Small intestine (tissue), 7 donors: ENCODE measurements at regions not wholly inside any gene's neighbourhood (a gene's known extent, or its start where the extent isn't known, plus 50 kb on each side); places are given as distances from the start of the nearest gene placed in this dataset.

Source experiments
- DNase-seq, 2 donors: peaks; one replicate each; pipeline versions ENCODE4 v3.0.0 to v3.0.0-alpha.2; 2013
- FAIRE-seq: peaks from 2 replicates; lab custom pipeline; 2012; peaks lifted over from hg19 to GRCh38; lab: Jason Lieb, UNC
- H3K27ac ChIP-seq, 3 donors: one replicate each; pipeline ENCODE4 v1.5.1; 2013; ENCODE audit warnings: low read length in 2 of 3, mild to moderate bottlenecking in 2 of 3, control low read depth in 1 of 3, inconsistent platforms in 1 of 3, low read depth in 1 of 3, moderate library complexity in 1 of 3
- H3K27me3 ChIP-seq, 3 donors: one replicate each; pipeline ENCODE4 v1.6.1; 2013; ENCODE audit warnings: low read length in 3 of 3, inconsistent platforms in 1 of 3; ENCODE audit not compliant: control insufficient read depth in 3 of 3, insufficient read depth in 3 of 3
- H3K36me3 ChIP-seq, 3 donors: one replicate each; pipeline ENCODE4 v1.6.1; 2013; ENCODE audit warnings: low read length in 3 of 3, inconsistent platforms in 1 of 3, low read depth in 1 of 3, mild to moderate bottlenecking in 1 of 3, moderate library complexity in 1 of 3; ENCODE audit not compliant: control insufficient read depth in 3 of 3, insufficient read depth in 2 of 3
- H3K4me1 ChIP-seq, 3 donors: one replicate each; pipeline ENCODE4 v1.6.1; 2013; ENCODE audit warnings: low read length in 2 of 3, inconsistent platforms in 1 of 3, low read depth in 1 of 3, mild to moderate bottlenecking in 1 of 3, moderate library complexity in 1 of 3; ENCODE audit not compliant: control insufficient read depth in 3 of 3, insufficient read depth in 2 of 3
- H3K4me3 ChIP-seq, 3 donors: one replicate each; pipeline ENCODE4 v1.5.1; 2013; ENCODE audit warnings: low read length in 3 of 3, control low read depth in 1 of 3, inconsistent platforms in 1 of 3, low read depth in 1 of 3, mild to moderate bottlenecking in 1 of 3, moderate library complexity in 1 of 3
- H3K9me3 ChIP-seq, 2 donors: one replicate each; pipeline ENCODE4 v1.6.1; 2013; ENCODE audit warnings: low read depth in 1 of 2, low read length in 1 of 2; ENCODE audit not compliant: control insufficient read depth in 2 of 2, insufficient read depth in 1 of 2
- WGBS, 3 donors: extraction: QIAGEN DNeasy Blood & Tissue Kit; methylation state at CpG; one replicate each; pipeline ENCODE4 v1.1.7; 2013; 5-methylcytosine and 5-hydroxymethylcytosine counted together
- donor health status: healthy with polysubstance abuse.
- donor health status: control.
- donor health status: control.
- donor health status: Bipolar disorder and iron deficiency.
- donor health status: healthy.

DNA sequence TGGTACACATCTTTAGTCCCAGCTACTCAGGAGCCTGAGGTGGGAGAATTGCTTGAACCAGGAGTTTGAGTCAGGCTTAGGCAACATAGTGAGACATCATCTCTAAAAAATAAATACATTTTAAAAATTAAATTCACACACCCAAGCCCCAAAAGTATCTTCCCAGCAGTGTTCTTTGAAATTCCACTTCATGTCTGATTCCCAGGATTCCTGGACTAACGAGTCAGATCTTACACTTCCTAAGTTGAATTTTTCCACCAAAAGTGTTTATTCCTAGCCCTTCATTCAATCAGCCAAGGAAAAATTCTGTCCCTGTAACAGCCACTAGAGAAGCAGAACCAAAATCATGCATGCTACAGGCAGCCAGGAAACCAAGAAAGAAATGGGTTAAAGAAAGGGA, 970.9 kb downstream of the EFNA5 start:
- Histone ChIP-seq H3K27me3 (no peaks in the 10 kb centered on the region), H3K9me3 (no peaks in the 10 kb centered on the region), H3K36me3 (no peaks in the 10 kb centered on the region), H3K4me1 (no peaks in the 10 kb centered on the region), H3K4me3 (no peak overlapping the region), H3K27ac (no peak overlapping the region)
- WGBS, 3 donors = 67 to 77% (median 74%) methylated on average over 1 of the region's 1 CpG
- DNase-seq (no peak), FAIRE-seq (no peak)

DNA sequence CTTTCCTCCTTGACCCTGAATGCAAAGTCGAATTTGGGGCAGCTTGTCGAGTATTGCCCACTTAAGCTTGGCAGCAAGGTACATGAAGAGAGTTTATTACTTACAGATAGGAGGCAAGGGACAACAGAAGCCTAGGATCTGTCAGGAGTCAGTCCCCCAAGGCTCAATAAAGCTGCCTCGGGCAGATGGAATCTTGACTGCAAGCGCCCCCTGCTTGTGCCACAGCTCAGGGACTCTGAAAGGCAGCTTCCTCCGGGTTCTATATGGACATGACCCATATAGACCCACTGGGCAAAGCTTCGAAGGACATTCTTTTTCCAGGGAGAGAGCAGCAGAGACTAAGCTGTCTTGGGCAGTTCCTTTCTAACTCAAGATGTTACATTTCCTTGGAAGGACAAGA, 971.5 kb downstream of the EFNA5 start:
- Histone ChIP-seq H3K36me3 (no peaks in the 10 kb centered on the region), H3K9me3 (no peaks in the 10 kb centered on the region), H3K27me3 (no peaks in the 10 kb centered on the region), H3K4me3 (no peak overlapping the region), H3K27ac (no peak overlapping the region), H3K4me1 (no peaks in the 10 kb centered on the region)
- no peak for DNase-seq
- no peak for FAIRE-seq
- 61 to 74% (median 71%) methylated on average over 6 of the region's 6 CpGs for WGBS, 3 donors

GRCh38 chr5:106698169-106698568, 972.6 kb downstream of the EFNA5 start:
- H3K27me3 ChIP-seq = no peaks in the 10 kb centered on the region
- no peaks in the 10 kb centered on the region for H3K9me3 ChIP-seq
- no peaks in the 10 kb centered on the region for H3K36me3 ChIP-seq
- H3K4me3 ChIP-seq = no peak overlapping the region
- DNase-seq = no peak
- no peak for FAIRE-seq
- H3K4me1 ChIP-seq = no peaks in the 10 kb centered on the region
- 87 to 92% (median 91%) methylated on average over 5 of the region's 5 CpGs for WGBS, 3 donors
- H3K27ac ChIP-seq = no peak overlapping the region

DNA sequence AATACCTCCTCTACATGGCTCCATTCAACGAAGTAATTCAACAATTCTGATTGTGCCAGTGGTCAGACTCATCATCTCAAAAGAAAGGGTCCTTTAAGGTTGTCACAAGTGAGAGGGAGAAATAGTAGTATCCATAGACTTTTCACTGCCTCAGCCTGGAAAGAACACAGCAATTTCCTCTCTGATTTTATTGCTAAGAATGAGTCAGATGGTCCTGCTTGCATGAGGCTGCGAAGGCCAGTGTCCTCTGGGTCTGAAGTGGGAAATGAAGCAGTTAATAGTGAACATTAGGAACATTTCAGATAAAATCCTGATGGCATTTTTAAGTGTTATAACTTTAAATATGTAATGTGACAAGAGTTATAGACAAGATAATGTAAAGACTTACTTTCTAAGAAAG, 979.0 kb downstream of the EFNA5 start:
- Histone ChIP-seq H3K27me3 (no peaks in the 10 kb centered on the region), H3K4me3 (no peak overlapping the region), H3K9me3 (no peaks in the 10 kb centered on the region), H3K4me1 (no peaks in the 10 kb centered on the region), H3K27ac (no peak overlapping the region), H3K36me3 (no peaks in the 10 kb centered on the region)
- WGBS, 3 donors = 29 to 59% (median 33%) methylated on average over 2 of the region's 2 CpGs
- FAIRE-seq (no peak), DNase-seq (no peak)

DNA sequence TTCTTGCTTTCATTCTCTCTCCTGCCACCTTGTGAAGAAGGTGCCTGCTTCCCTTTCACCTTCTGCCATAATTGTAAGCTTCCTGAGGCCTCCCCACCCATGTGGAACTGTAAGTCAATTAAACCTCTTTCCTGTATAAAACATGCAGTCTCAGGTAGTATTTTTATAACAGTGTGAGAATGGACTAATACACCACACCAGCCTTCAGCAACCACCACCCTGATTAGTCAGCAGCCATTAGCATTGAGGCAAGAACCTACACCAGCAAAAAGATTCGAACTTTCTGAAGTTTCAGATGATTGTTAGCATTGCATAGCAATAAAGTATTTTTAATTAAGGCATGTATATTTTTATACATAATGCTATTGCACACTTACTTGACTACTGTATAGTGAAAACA, 980.2 kb downstream of the EFNA5 start:
- Histone ChIP-seq H3K27ac (no peak overlapping the region), H3K4me1 (no peaks in the 10 kb centered on the region), H3K27me3 (no peaks in the 10 kb centered on the region), H3K36me3 (no peaks in the 10 kb centered on the region), H3K4me3 (no peak overlapping the region), H3K9me3 (no peaks in the 10 kb centered on the region)
- 0 to 45% (median 21%) methylated on average over 1 of the region's 1 CpG for WGBS, 3 donors
- no peak for DNase-seq
- no peak for FAIRE-seq

- H3K9me3 ChIP-seq = peaks cover 0 to 3% of the 10 kb centered on the region in 2 donors
- no peaks in the 10 kb centered on the region for H3K27me3 ChIP-seq
- FAIRE-seq (no peak), DNase-seq (no peak)
- no peaks in the 10 kb centered on the region for H3K4me1 ChIP-seq
- H3K36me3 ChIP-seq = no peaks in the 10 kb centered on the region
- no peak overlapping the region for H3K27ac ChIP-seq
- no peak overlapping the region for H3K4me3 ChIP-seq
- 17 to 24% (median 24%) methylated on average over 1 of the region's 1 CpG for WGBS, 3 donors
These were observed 990.4 kb downstream of the EFNA5 start for GRCh38 chr5:106680330-106680729.

DNA sequence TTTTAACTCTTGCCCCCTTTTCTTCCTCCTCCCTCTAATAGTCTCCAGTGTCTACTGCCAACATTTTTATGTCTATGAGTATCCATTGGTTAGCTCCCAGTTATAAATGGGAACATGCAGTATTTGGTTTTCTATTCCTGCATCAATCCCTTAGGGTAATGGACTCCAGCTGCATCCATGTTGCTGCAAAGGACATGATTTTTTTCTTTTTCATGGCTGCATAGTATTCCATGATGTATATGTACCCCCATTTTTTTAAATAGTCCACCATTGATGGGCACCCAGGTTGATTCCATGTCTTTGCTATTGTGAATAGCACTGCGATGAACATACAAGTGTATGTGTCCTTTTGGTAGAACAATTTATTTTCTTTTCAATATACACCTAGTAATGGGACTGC, 993.7 kb downstream of the EFNA5 start:
- DNase-seq (no peak), FAIRE-seq (no peak)
- Histone ChIP-seq H3K36me3 (no peaks in the 10 kb centered on the region), H3K4me3 (no peak overlapping the region), H3K27me3 (no peaks in the 10 kb centered on the region), H3K9me3 (peaks cover 0 to 3% of the 10 kb centered on the region in 2 donors), H3K27ac (no peak overlapping the region), H3K4me1 (no peaks in the 10 kb centered on the region)
- WGBS, 3 donors = 88 to 100% (median 98%) methylated on average over 1 of the region's 1 CpG

GRCh38 chr5:106675687-106676086, 995.0 kb downstream of the EFNA5 start:
- WGBS, 3 donors = 18 to 34% (median 24%) methylated on average over 1 of the region's 1 CpG
- no peak overlapping the region for H3K27ac ChIP-seq
- H3K4me3 ChIP-seq = no peak overlapping the region
- DNase-seq = no peak
- H3K4me1 ChIP-seq = no peaks in the 10 kb centered on the region
- FAIRE-seq = no peak
- peaks cover 0 to 3% of the 10 kb centered on the region in 2 donors for H3K9me3 ChIP-seq
- H3K36me3 ChIP-seq = no peaks in the 10 kb centered on the region
- no peaks in the 10 kb centered on the region for H3K27me3 ChIP-seq

- Histone ChIP-seq H3K36me3 (no peaks in the 10 kb centered on the region), H3K27me3 (no peaks in the 10 kb centered on the region), H3K4me3 (no peak overlapping the region), H3K4me1 (no peaks in the 10 kb centered on the region), H3K9me3 (peaks cover 0 to 3% of the 10 kb centered on the region in 2 donors), H3K27ac (no peak overlapping the region)
- no peak for FAIRE-seq
- DNase-seq = no peak
- 83 to 87% (median 85%) methylated on average over 1 of the region's 1 CpG for WGBS, 3 donors
These were observed 996.8 kb downstream of the EFNA5 start for GRCh38 chr5:106673941-106674340.
